H9 (cell line): ENCODE measurements at regions not wholly inside any gene's neighbourhood (a gene's known extent, or its start where the extent isn't known, plus 50 kb on each side); places are given as distances from the start of the nearest gene placed in this dataset.

Experiments used
- DNase-seq: peaks from one replicate; pipeline ENCODE4 v3.0.0-alpha.2; 2017
- H2AFZ ChIP-seq: one replicate; pipeline ENCODE4 v1.6.1; 2013; ENCODE audit warnings: mild to moderate bottlenecking, low read length, control low read depth, moderate library complexity
- H2AK5ac ChIP-seq: 2 replicates; pipeline ENCODE4 v1.6.1; 2013; ENCODE audit warnings: low read length, control low read depth, mixed read lengths; ENCODE audit not compliant: insufficient read length
- H2BK120ac ChIP-seq: one replicate; pipeline ENCODE4 v1.6.1; 2013; ENCODE audit warnings: low read depth, mild to moderate bottlenecking, low read length, control low read depth, inconsistent platforms; ENCODE audit not compliant: poor library complexity, severe bottlenecking
- H2BK12ac ChIP-seq: 2 replicates; pipeline ENCODE4 v1.6.1; 2013; ENCODE audit warnings: low read length, control low read depth, mixed read lengths, low read depth; ENCODE audit not compliant: insufficient read length
- H2BK15ac ChIP-seq: 2 replicates; pipeline ENCODE4 v1.6.1; 2013; ENCODE audit warnings: low read depth, low read length, control low read depth
- H2BK20ac ChIP-seq: one replicate; pipeline ENCODE4 v1.6.1; 2013; ENCODE audit warnings: low read depth, mild to moderate bottlenecking, low read length, control low read depth, inconsistent platforms; ENCODE audit not compliant: poor library complexity, severe bottlenecking
- H2BK5ac ChIP-seq: 2 replicates; pipeline ENCODE4 v1.6.1; 2013; ENCODE audit warnings: low read length, control low read depth, mixed read lengths; ENCODE audit not compliant: insufficient read length
- H3K14ac ChIP-seq: 2 replicates; pipeline ENCODE4 v1.6.1; 2013; ENCODE audit warnings: low read length, control low read depth; ENCODE audit not compliant: insufficient read depth
- H3K18ac ChIP-seq: 2 replicates; pipeline ENCODE4 v1.6.1; 2013; ENCODE audit warnings: low read depth, mild to moderate bottlenecking, mixed read lengths, low read length, control low read depth; ENCODE audit not compliant: insufficient read length
- H3K23ac ChIP-seq: 2 replicates; pipeline ENCODE4 v1.6.1; 2013; ENCODE audit warnings: low read length, control low read depth, mixed read lengths, low read depth; ENCODE audit not compliant: insufficient read length
- H3K23me2 ChIP-seq: 2 replicates; pipeline ENCODE4 v1.6.1; 2013; ENCODE audit warnings: low read depth, mild to moderate bottlenecking, mixed read lengths, low read length, control low read depth; ENCODE audit not compliant: insufficient read length, poor library complexity, severe bottlenecking
- H3K27ac ChIP-seq: 2 replicates; pipeline ENCODE4 v1.5.1; 2013; ENCODE audit warnings: low read length, control low read depth, mixed read lengths, low read depth; ENCODE audit not compliant: insufficient read length
- H3K27me3 ChIP-seq: 2 replicates; pipeline ENCODE4 v1.6.1; 2013; ENCODE audit warnings: low read length, control low read depth, inconsistent platforms; ENCODE audit not compliant: insufficient read depth
- H3K4ac ChIP-seq: 2 replicates; pipeline ENCODE4 v1.6.1; 2013; ENCODE audit warnings: low read depth, mild to moderate bottlenecking, control low read depth, inconsistent platforms, low read length, moderate library complexity
- H3K4me1 ChIP-seq: 2 replicates; pipeline ENCODE4 v1.6.1; 2013; ENCODE audit warnings: low read length, control low read depth, inconsistent platforms; ENCODE audit not compliant: insufficient read depth
- H3K4me2 ChIP-seq: 2 replicates; pipeline ENCODE4 v1.6.1; 2013; ENCODE audit warnings: low read length, control low read depth, mixed read lengths; ENCODE audit not compliant: insufficient read length, insufficient read depth
- H3K56ac ChIP-seq: 2 replicates; pipeline ENCODE4 v1.6.1; 2013; ENCODE audit warnings: low read depth, mild to moderate bottlenecking, mixed read lengths, low read length, control low read depth; ENCODE audit not compliant: insufficient read length
- H3K79me1 ChIP-seq: 2 replicates; pipeline ENCODE4 v1.6.1; 2013; ENCODE audit warnings: low read depth, mild to moderate bottlenecking, moderate library complexity, low read length, control low read depth, inconsistent platforms; ENCODE audit not compliant: insufficient read depth, poor library complexity, severe bottlenecking
- H3K79me2 ChIP-seq: 2 replicates; pipeline ENCODE4 v1.6.1; 2013; ENCODE audit warnings: low read length, control low read depth, inconsistent platforms; ENCODE audit not compliant: insufficient read depth
- H3K9ac ChIP-seq: 2 replicates; pipeline ENCODE4 v1.6.1; 2013; ENCODE audit warnings: low read length, control low read depth, mixed read lengths; ENCODE audit not compliant: insufficient read length; ENCODE audit errors: extremely low read depth
- H3K9me3 ChIP-seq: one replicate; pipeline ENCODE4 v1.6.1; 2013; ENCODE audit warnings: low read depth, low read length, inconsistent platforms; ENCODE audit not compliant: control insufficient read depth
- H3T11ph ChIP-seq: one replicate; pipeline ENCODE4 v1.6.1; 2013; ENCODE audit warnings: mild to moderate bottlenecking, low read length, control low read depth, inconsistent platforms
- H4K20me1 ChIP-seq: one replicate; pipeline ENCODE4 v1.6.1; 2013; ENCODE audit not compliant: control insufficient read depth, insufficient read length, insufficient read depth
- H4K5ac ChIP-seq: 2 replicates; pipeline ENCODE4 v1.6.1; 2013; ENCODE audit warnings: low read depth, mild to moderate bottlenecking, mixed read lengths, low read length, control low read depth; ENCODE audit not compliant: insufficient read length
- H4K8ac ChIP-seq: replicated peaks from 2 replicates; pipeline ENCODE4 v1.6.1; 2013; ENCODE audit warnings: low read length, control low read depth, mixed read lengths, low read depth; ENCODE audit not compliant: insufficient read length
- H4K91ac ChIP-seq: 2 replicates; pipeline ENCODE4 v1.6.1; 2013; ENCODE audit warnings: low read depth, mild to moderate bottlenecking, moderate library complexity, mixed read lengths, low read length, control low read depth; ENCODE audit not compliant: insufficient read length
- H3K27ac Mint-ChIP-seq, 3 experiments: 2 replicates in 2 of 3; 3 replicates in 1 of 3; pipeline ENCODE4 v1.8.0; 2020 to 2021; ENCODE audit warnings: mixed read lengths in 3 of 3, mild to moderate bottlenecking in 1 of 3, moderate library complexity in 1 of 3
- H3K27me3 Mint-ChIP-seq: 2 replicates; pipeline ENCODE4 v1.8.0; 2021; ENCODE audit warnings: low read depth, mild to moderate bottlenecking, moderate library complexity, mixed read lengths
- H3K36me3 Mint-ChIP-seq, 3 experiments: 2 replicates in 2 of 3; 3 replicates in 1 of 3; pipeline ENCODE4 v1.8.0; 2020 to 2021; ENCODE audit warnings: low read depth in 3 of 3, mixed read lengths in 3 of 3; ENCODE audit not compliant: insufficient read depth in 1 of 3
- H3K4me1 Mint-ChIP-seq, 2 experiments: 2 replicates each; pipeline ENCODE4 v1.8.0; 2020; ENCODE audit warnings: mixed read lengths in 2 of 2
- H3K4me3 Mint-ChIP-seq, 2 experiments: 2 replicates in 1 of 2; 3 replicates in 1 of 2; pipeline ENCODE4 v1.8.0; 2020 to 2021; ENCODE audit warnings: mild to moderate bottlenecking in 2 of 2, mixed read lengths in 2 of 2, moderate library complexity in 1 of 2
- H3K9me3 Mint-ChIP-seq, 2 experiments: 2 replicates in 1 of 2; 3 replicates in 1 of 2; pipeline ENCODE4 v1.8.0; 2020; ENCODE audit warnings: mild to moderate bottlenecking in 2 of 2, mixed read lengths in 2 of 2, moderate library complexity in 1 of 2
- WGBS: extraction: QIAGEN DNeasy Blood & Tissue Kit; methylation state at CpG from one replicate; pipeline ENCODE4 v1.1.7; 2013; ENCODE audit warnings: missing lambda C conversion rate, low lambda C conversion rate, mixed read lengths; ENCODE audit not compliant: insufficient read length; ENCODE audit errors: extremely low coverage; 5-methylcytosine and 5-hydroxymethylcytosine counted together
- TF ChIP-seq, protein P1 (sequence below): fragments of 200-600 bp; sonication (generic); conservative IDR thresholded peaks from 3 replicates; pipeline ENCODE4 v1.8.0; 2021; ENCODE audit warnings: antibody characterized with exemption, mild to moderate bottlenecking

DNA sequence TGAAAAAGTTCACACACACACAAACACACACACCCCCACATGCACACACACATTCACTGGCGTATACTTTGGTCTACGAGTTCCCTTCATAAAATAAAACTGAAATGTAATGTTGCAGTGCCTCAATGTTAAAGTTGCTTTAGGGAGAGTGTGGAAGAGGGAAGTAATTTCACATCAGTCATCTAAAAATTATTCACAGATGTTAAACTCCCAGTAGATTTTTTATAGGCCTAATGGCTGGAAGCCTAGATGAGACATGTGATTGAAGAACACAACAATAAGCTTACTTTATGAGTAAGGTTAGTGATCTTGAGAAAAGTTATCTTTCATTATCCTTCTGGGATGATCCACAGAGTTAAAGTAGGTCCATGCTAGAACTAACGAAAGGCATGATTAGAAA, 506.7 kb upstream of the CNTNAP5 start:
- H3K4me1 Mint-ChIP-seq = peaks cover 15% of the 10 kb centered on the region in 2 experiments
- Histone ChIP-seq H2AK5ac (no peak overlapping the region), H3K27me3 (no peaks in the 10 kb centered on the region), H3K9ac (no peak overlapping the region), H3K18ac (no peak overlapping the region), H2BK12ac (no peak overlapping the region), H4K8ac (no peak overlapping the region), H2BK120ac (no peak overlapping the region), H2BK15ac (no peak overlapping the region), H3K14ac (no peak overlapping the region), H3K9me3 (no peaks in the 10 kb centered on the region), H3K56ac (no peak overlapping the region), H3K23ac (no peak overlapping the region), H3K79me2 (no peaks in the 10 kb centered on the region), H4K5ac (no peak overlapping the region), H2BK20ac (no peak overlapping the region), H2AFZ (no peak overlapping the region), H3K27ac (no peak overlapping the region), H4K20me1 (no peaks in the 10 kb centered on the region), H4K91ac (no peak overlapping the region), H2BK5ac (no peak overlapping the region), H3K79me1 (no peaks in the 10 kb centered on the region), H3K4ac (no peak overlapping the region), H3T11ph (no peak overlapping the region), H3K4me1 (peaks cover 8% of the 10 kb centered on the region; the same call in 1 of the 2 replicates), H3K4me2 (no peak overlapping the region), H3K23me2 (no peaks in the 10 kb centered on the region)
- no peak overlapping the region for H3K27ac Mint-ChIP-seq
- no peaks in the 10 kb centered on the region for H3K27me3 Mint-ChIP-seq
- WGBS = no CpG with 5 or more reads among the region's 3 CpGs
- peaks cover 0 to 2% of the 10 kb centered on the region in 2 experiments; a peak in 1 of 5 replicates for H3K9me3 Mint-ChIP-seq
- H3K4me3 Mint-ChIP-seq = no peak overlapping the region
- no peaks in the 10 kb centered on the region; a peak in 1 of 7 replicates for H3K36me3 Mint-ChIP-seq
- no peak for DNase-seq
- TF ChIP-seq, protein P1, sequence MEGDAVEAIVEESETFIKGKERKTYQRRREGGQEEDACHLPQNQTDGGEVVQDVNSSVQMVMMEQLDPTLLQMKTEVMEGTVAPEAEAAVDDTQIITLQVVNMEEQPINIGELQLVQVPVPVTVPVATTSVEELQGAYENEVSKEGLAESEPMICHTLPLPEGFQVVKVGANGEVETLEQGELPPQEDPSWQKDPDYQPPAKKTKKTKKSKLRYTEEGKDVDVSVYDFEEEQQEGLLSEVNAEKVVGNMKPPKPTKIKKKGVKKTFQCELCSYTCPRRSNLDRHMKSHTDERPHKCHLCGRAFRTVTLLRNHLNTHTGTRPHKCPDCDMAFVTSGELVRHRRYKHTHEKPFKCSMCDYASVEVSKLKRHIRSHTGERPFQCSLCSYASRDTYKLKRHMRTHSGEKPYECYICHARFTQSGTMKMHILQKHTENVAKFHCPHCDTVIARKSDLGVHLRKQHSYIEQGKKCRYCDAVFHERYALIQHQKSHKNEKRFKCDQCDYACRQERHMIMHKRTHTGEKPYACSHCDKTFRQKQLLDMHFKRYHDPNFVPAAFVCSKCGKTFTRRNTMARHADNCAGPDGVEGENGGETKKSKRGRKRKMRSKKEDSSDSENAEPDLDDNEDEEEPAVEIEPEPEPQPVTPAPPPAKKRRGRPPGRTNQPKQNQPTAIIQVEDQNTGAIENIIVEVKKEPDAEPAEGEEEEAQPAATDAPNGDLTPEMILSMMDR = no peak
